ENCODE measurements at regions not wholly inside any gene's neighbourhood (a gene's known extent, or its start where the extent isn't known, plus 50 kb on each side); places are given as distances from the start of the nearest gene placed in this dataset.

DNA sequence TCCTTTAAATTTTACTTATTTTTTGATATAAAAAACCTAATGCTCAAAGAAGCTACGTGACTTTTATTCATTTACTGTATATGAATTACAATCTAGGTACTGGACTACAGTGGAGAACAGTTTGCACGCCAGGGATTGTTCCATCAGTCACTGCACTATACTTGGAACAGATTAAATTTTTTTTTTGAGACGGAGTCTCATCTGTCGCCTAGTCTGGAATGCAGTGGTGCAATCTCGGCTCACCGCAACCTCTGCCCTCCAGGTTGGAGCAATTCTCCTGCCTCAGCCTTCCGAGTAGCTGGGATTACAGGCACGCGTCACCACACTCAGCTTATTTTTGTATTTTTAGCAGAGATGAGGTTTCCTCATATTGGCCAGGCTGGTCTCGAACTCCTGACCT is 330.0 kb upstream of the SLC14A2 start:
- H3K27ac Mint-ChIP-seq, result no peak overlapping the region
- H3K36me3 Mint-ChIP-seq (ENCODE audit: low read depth), result no peaks in the 10 kb centered on the region
- H3K9me3 Mint-ChIP-seq, result no peaks in the 10 kb centered on the region
- intact Hi-C loops (cut with micrococcal nuclease), result no loop called here
- H3K27me3 Mint-ChIP-seq (ENCODE audit: low read depth), result no peaks in the 10 kb centered on the region
- no peak for DNase-seq (ENCODE audit: low spot score)
- H3K4me1 Mint-ChIP-seq (ENCODE audit: low read depth), result no peaks in the 10 kb centered on the region
- no peak overlapping the region for H3K4me3 Mint-ChIP-seq (ENCODE audit: low read depth)

DNA sequence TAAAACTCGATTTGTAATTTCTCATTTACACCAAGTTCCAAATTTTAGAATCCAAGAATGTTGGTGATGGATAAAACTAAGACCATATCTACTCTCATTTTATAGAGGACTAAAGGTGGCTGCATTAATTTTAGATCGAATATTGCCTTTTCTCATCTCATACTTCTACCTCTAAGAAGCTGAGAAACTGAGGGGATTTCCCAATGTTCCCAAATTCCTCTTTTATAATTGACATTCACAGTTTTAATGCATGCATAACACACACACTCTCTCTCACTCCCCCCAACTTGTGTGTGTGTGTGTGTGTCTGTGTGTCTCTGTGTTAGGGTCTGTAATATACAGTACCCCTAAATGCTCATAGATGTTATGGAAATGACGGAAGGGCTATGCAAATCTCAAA is 328.8 kb upstream of the SLC14A2 start:
- Mint-ChIP-seq H3K36me3 (ENCODE audit: low read depth) (no peaks in the 10 kb centered on the region), H3K4me3 (ENCODE audit: low read depth) (no peak overlapping the region), H3K27me3 (ENCODE audit: low read depth) (no peaks in the 10 kb centered on the region), H3K27ac (no peak overlapping the region), H3K9me3 (no peaks in the 10 kb centered on the region), H3K4me1 (ENCODE audit: low read depth) (no peaks in the 10 kb centered on the region)
- intact Hi-C loops (cut with micrococcal nuclease), result no loop called here
- no peak for DNase-seq (ENCODE audit: low spot score)

DNA sequence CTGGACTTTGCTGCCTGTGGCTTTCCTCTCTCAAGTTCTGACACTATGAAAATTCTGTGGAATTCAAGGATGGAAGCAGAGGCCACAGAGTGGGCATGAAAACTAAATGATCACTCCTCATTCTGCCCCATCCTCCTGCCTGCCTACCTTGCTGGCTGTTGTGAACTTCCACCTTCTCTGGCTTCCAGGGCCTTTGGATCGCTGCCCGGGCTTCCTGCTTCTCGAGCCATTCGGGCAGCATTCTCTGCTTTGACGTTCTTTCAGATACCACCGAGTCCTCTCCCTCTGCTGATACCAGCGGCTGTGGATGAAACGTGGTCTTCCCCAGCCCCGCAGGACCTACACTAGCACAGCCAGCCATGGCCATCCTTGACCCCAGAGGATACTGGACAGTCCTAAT is 327.7 kb upstream of the SLC14A2 start:
- Mint-ChIP-seq H3K4me1 (ENCODE audit: low read depth) (no peaks in the 10 kb centered on the region), H3K27me3 (ENCODE audit: low read depth) (no peaks in the 10 kb centered on the region), H3K4me3 (ENCODE audit: low read depth) (no peak overlapping the region), H3K9me3 (no peaks in the 10 kb centered on the region), H3K27ac (no peak overlapping the region), H3K36me3 (ENCODE audit: low read depth) (no peaks in the 10 kb centered on the region)
- intact Hi-C loops (cut with micrococcal nuclease), result no loop called here
- DNase-seq (ENCODE audit: low spot score), result no peak

DNA sequence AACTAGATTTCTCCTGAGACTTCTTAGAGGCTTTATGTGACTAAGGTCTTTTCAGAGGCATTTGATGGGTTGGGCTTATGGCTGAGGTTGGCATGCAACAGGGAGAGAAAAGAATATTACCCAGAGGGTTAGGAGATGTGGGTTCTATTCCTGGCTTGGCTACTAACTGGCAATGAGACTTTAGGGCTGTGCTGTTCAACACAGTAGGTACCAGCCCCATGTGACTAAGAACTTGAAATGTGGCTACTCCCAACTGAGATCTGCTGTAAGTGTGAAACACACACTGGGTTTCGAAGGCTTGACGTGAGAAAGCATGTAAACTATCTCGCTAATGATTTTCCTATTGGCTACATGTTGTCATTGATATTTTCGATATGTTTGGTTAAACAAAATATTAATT is 324.9 kb upstream of the SLC14A2 start:
- Mint-ChIP-seq H3K36me3 (ENCODE audit: low read depth) (no peaks in the 10 kb centered on the region), H3K4me3 (ENCODE audit: low read depth) (no peak overlapping the region), H3K27ac (no peak overlapping the region), H3K4me1 (ENCODE audit: low read depth) (no peaks in the 10 kb centered on the region), H3K27me3 (ENCODE audit: low read depth) (no peaks in the 10 kb centered on the region), H3K9me3 (no peaks in the 10 kb centered on the region)
- no peak for DNase-seq (ENCODE audit: low spot score)
- intact Hi-C loops (cut with micrococcal nuclease), result no loop called here

DNA sequence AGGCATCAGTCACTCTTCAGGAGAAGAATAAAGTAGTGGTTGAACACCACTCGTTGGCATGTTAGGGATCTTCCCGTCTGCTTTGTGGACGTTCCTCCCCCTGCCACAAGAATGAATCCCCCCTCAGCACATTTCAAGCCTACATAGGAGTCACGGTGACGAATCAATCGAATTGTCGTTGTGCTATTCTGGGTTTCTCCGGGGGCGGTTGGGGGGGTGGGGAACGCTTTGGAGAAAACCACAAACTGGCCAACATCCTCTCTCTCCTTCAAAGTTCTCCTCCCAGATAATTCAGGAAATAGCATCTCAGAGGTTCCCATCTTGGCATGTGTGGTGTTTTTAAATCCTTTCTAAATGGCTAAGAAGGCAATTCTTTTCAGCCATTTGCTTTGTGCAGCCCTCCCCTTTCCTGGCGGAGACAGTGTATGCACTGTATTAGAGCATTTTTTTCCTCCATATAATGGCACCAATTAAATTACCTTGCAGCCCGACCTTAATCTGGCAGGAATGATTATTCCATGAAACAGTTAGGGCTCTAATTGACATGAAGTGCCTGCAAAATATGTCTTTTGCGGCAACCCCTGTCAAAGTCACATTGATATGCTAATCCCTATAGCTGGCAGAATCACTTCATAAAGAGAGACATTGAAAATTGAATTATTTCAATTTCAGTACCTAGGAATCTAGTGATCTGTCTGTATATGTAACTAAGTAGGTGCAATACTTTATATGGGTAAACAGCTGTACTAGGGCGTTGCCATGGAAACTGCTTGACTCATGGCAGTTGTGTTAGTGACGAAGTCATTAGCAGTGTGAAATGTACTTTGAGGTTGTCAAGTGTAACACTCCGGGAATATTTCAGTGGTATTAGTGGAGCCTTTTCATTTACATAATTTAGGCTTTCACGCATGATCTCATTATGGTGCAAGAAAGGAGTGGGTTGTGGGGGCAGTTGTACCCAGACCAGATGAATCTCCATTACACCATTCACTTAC is 323.4 kb upstream of the SLC14A2 start:
- Mint-ChIP-seq H3K4me1 (ENCODE audit: low read depth) (no peaks in the 10 kb centered on the region), H3K9me3 (no peaks in the 10 kb centered on the region), H3K27ac (no peak overlapping the region), H3K27me3 (ENCODE audit: low read depth) (no peaks in the 10 kb centered on the region), H3K4me3 (ENCODE audit: low read depth) (no peak overlapping the region), H3K36me3 (ENCODE audit: low read depth) (no peaks in the 10 kb centered on the region)
- no peak for DNase-seq (ENCODE audit: low spot score)
- intact Hi-C loops (cut with micrococcal nuclease), result no loop called here

DNA sequence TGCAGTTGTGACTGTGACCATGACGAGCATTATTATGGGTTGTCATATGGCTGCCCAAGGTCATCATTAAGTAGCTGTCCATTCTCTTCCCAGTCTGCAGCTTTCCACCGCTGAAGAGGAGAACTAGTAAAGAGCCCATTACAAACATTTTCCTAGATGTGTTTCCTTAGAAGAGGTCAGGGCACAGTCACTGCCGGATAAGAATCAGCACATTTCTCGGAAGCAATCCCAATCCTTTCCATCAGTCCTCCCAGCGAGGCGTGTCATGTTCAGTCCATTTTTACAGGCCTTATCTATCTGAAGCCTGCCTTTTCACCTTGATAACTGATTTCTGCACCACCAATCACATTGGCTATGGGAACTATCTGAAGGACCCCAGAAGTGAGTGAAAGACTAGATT is 319.9 kb upstream of the SLC14A2 start:
- H3K27me3 Mint-ChIP-seq (ENCODE audit: low read depth), result no peaks in the 10 kb centered on the region
- H3K9me3 Mint-ChIP-seq, result no peaks in the 10 kb centered on the region
- H3K4me1 Mint-ChIP-seq (ENCODE audit: low read depth), result no peaks in the 10 kb centered on the region

DNA sequence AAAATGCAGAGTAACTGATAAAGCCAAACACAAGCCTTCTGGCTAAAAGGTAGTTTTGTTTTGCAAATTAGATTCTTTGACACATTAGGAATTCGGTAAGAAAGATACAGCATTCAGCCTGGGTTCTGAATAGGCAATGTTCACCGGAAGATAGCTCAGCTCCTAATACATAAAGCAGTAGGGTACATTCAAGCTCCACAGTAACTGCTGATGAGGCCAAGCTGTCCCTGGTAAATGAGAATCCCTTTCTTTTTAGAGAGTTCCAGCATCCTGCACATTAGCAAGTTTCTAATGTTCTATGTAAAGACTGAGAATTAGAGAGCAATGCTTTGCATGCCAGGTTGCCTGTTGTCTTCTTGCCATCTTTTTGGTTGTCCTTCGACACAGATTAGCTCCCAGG is 316.3 kb upstream of the SLC14A2 start:
- no peak overlapping the region for H3K4me3 Mint-ChIP-seq (ENCODE audit: low read depth)
- H3K4me1 Mint-ChIP-seq (ENCODE audit: low read depth), result no peaks in the 10 kb centered on the region

More for the DNA sequence above, 319.9 kb upstream of the SLC14A2 start:
- intact Hi-C loops (cut with micrococcal nuclease), result no loop called here
- DNase-seq (ENCODE audit: low spot score), result no peak
- no peak overlapping the region for H3K27ac Mint-ChIP-seq
- no peak overlapping the region for H3K4me3 Mint-ChIP-seq (ENCODE audit: low read depth)
- H3K36me3 Mint-ChIP-seq (ENCODE audit: low read depth), result no peaks in the 10 kb centered on the region

DNA sequence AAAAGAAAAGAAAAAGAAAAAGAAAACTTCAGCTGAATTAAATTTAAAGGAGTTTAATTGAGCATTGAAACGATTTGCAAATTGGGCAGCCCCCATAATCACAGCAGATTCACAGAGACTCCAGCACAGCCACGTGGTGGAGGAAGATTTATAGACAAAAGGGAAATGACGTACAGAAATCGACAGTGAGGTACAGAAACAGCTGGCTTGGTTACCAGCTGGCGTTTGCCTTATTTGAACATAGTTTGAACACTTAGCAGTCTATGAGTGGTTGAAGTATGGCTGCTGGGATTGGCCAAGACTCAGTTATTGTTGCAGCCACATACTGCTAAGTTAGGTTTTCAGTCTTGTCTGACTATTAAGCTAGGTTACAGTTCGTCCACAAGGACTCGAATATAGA is 312.2 kb upstream of the SLC14A2 start:
- Mint-ChIP-seq H3K36me3 (ENCODE audit: low read depth) (no peaks in the 10 kb centered on the region), H3K27ac (no peak overlapping the region), H3K4me3 (ENCODE audit: low read depth) (no peak overlapping the region), H3K4me1 (ENCODE audit: low read depth) (no peaks in the 10 kb centered on the region), H3K27me3 (ENCODE audit: low read depth) (no peaks in the 10 kb centered on the region), H3K9me3 (no peaks in the 10 kb centered on the region)
- no peak for DNase-seq (ENCODE audit: low spot score)
- intact Hi-C loops (cut with micrococcal nuclease), result no loop called here

More for the DNA sequence above, 316.3 kb upstream of the SLC14A2 start:
- DNase-seq (ENCODE audit: low spot score), result no peak
- intact Hi-C loops (cut with micrococcal nuclease), result no loop called here
- Mint-ChIP-seq H3K36me3 (ENCODE audit: low read depth) (no peaks in the 10 kb centered on the region), H3K27ac (no peak overlapping the region), H3K9me3 (no peaks in the 10 kb centered on the region), H3K27me3 (ENCODE audit: low read depth) (no peaks in the 10 kb centered on the region)

DNA sequence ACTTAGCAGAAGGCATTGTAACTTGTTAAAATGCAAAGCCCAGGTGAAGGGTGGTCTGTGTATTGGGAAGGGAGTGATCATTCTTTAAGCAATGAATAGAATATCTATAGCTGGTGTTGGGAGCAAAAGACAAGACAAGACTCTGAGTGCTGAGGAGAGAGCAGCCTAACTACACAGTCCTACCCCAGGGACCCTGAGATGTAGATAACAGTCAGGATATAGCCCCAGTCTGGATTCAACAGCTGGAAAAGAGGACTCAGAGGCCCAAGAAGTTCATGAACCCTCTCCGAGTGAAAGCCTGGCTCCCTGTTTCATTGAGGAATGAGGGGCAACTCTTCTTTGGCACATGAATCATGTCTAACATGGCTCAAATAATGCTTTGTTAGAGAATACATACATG is 310.7 kb upstream of the SLC14A2 start:
- no peaks in the 10 kb centered on the region for H3K27me3 Mint-ChIP-seq (ENCODE audit: low read depth)
- H3K36me3 Mint-ChIP-seq (ENCODE audit: low read depth), result no peaks in the 10 kb centered on the region
- no peaks in the 10 kb centered on the region for H3K9me3 Mint-ChIP-seq
- no peaks in the 10 kb centered on the region for H3K4me1 Mint-ChIP-seq (ENCODE audit: low read depth)
- intact Hi-C loops (cut with micrococcal nuclease), result no loop called here
- H3K27ac Mint-ChIP-seq, result no peak overlapping the region
- H3K4me3 Mint-ChIP-seq (ENCODE audit: low read depth), result no peak overlapping the region
- DNase-seq (ENCODE audit: low spot score), result no peak

DNA sequence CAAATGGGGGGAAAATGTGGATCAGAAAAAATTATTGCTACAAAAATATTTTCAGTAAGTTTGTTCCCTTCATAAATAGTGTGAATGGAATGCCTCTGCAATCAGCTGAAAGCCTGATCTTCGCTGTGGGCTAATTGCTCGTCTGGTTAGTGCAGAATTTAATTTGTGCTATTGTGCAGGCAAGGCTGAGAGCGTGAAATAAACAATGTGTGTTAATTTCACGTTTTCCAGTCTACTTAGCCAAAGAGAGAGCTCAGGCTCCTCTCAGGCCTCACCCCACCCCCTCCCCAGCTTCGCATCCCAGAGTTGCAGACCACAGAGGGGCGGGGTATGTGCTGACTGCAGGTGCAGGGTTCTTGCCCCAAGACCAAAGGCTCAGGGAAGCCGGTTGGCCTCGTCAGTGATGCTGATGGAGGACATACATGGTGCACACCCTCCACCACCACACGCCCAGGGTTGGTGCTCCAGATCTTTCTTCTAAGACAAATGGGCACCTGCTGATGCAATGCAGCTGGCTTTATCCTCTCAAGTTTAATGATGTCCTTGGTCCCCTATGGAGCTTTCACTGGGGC is 302.6 kb upstream of the SLC14A2 start:
- no peak for DNase-seq (ENCODE audit: low spot score)
- H3K4me3 Mint-ChIP-seq (ENCODE audit: low read depth), result no peak overlapping the region
- intact Hi-C loops (cut with micrococcal nuclease), result no loop called here

DNA sequence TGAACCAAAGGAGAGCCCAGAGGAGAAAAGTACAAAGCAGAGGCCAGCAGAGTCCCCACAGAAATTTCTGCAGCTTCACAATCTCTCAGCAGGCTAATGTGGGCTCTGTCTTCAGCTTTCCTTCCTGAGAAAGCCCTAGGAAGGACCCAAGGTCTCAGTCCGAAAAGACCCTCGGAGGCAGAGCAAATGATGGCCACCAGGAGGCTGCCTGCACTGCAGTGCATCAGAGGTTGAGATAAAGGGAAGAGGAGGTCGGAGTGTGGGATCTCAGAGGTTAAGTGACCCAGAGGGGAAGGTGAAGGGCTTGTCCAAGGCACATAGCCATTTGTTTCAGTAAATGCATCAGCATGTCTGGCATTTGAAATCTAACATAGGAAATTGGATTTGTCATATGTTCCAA is 299.1 kb upstream of the SLC14A2 start:
- intact Hi-C loops (cut with micrococcal nuclease), result no loop called here
- Mint-ChIP-seq H3K4me1 (ENCODE audit: low read depth) (no peaks in the 10 kb centered on the region), H3K4me3 (ENCODE audit: low read depth) (no peak overlapping the region)

More for the DNA sequence above, 302.6 kb upstream of the SLC14A2 start:
- no peak overlapping the region for H3K27ac Mint-ChIP-seq
- no peaks in the 10 kb centered on the region for H3K9me3 Mint-ChIP-seq
- H3K36me3 Mint-ChIP-seq (ENCODE audit: low read depth), result no peaks in the 10 kb centered on the region
- H3K4me1 Mint-ChIP-seq (ENCODE audit: low read depth), result no peaks in the 10 kb centered on the region
- no peaks in the 10 kb centered on the region for H3K27me3 Mint-ChIP-seq (ENCODE audit: low read depth)

DNA sequence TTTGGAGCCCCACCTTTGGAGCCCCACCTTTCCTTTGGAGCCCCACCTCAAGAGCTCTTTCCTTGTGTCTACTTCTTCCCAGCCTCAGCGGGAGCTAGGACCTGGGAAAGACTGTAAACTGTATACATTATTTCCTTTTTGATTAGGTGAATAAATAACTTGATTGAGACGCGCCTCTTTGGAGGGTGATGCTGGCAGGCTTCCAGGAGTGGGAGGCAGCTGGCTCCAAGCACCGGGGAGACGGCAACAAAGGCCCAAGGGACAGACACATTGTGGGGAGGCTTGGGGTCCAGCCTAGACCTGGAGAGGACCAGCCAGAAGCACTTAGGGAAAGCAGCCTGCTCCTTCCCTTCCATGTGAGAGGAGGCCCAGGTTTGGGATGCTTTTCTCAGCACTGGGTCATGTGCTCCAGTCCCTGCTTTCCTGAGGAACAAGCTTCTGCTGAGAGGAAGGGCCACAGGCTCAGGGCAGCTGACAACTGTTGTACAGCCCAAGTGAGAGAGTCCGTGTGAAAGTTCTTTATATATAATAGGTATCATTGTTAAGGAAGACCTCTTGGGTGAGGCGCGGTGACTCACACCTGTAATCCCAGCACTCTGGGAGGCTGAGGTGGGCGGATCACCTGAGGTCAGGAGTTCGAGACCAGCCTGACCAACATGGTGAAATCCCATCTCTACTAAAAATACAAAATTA is 297.2 kb upstream of the SLC14A2 start:
- no peak for DNase-seq (ENCODE audit: low spot score)
- Mint-ChIP-seq H3K4me1 (ENCODE audit: low read depth) (no peaks in the 10 kb centered on the region), H3K27ac (no peak overlapping the region)

More for the DNA sequence above, 299.1 kb upstream of the SLC14A2 start:
- no peak overlapping the region for H3K27ac Mint-ChIP-seq
- no peak for DNase-seq (ENCODE audit: low spot score)
- H3K36me3 Mint-ChIP-seq (ENCODE audit: low read depth), result no peaks in the 10 kb centered on the region
- H3K9me3 Mint-ChIP-seq, result no peaks in the 10 kb centered on the region
- H3K27me3 Mint-ChIP-seq (ENCODE audit: low read depth), result no peaks in the 10 kb centered on the region

DNA sequence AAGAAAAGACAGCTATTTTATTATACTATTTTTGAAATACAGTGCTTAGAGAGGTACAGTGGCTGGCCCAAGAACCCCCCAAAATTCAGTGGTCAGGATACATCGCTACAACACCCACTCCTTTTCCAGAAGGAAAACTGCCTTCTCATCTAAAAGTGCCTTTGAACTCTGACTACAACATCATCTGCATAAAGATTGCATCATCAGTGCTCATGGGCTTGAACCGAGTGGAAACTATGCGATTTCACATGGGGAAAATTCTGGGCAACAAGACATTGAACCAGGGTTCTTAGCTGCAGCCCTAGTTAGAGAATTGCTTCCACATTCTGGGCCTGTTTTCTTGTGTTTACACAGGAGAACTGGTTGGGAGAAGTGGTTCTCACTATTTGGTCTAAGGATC is 294.6 kb upstream of the SLC14A2 start:
- intact Hi-C loops (cut with micrococcal nuclease), result no loop called here
- Mint-ChIP-seq H3K27ac (no peak overlapping the region), H3K27me3 (ENCODE audit: low read depth) (no peaks in the 10 kb centered on the region), H3K4me3 (ENCODE audit: low read depth) (no peak overlapping the region), H3K36me3 (ENCODE audit: low read depth) (no peaks in the 10 kb centered on the region), H3K9me3 (no peaks in the 10 kb centered on the region), H3K4me1 (ENCODE audit: low read depth) (no peaks in the 10 kb centered on the region)
- DNase-seq (ENCODE audit: low spot score), result no peak

More for the DNA sequence above, 297.2 kb upstream of the SLC14A2 start:
- intact Hi-C loops (cut with micrococcal nuclease), result no loop called here
- Mint-ChIP-seq H3K4me3 (ENCODE audit: low read depth) (no peak overlapping the region), H3K36me3 (ENCODE audit: low read depth) (no peaks in the 10 kb centered on the region), H3K9me3 (no peaks in the 10 kb centered on the region), H3K27me3 (ENCODE audit: low read depth) (no peaks in the 10 kb centered on the region)
